Upper lobe of left lung (tissue), 4 donors: ENCODE measurements at regions not wholly inside any gene's neighbourhood (a gene's known extent, or its start where the extent isn't known, plus 50 kb on each side); places are given as distances from the start of the nearest gene placed in this dataset.

Experiments used
- CTCF ChIP-seq, 6 experiments: fragments of 450-650 bp in 4 of 6; fragments of 200-600 bp in 2 of 6; sonication (generic) in 2 of 6; IDR thresholded peaks; one replicate each; pipeline ENCODE4 v1.5.1; 2016 to 2019; ENCODE audit warnings: antibody characterized with exemption in 6 of 6
- POLR2A ChIP-seq, 4 donors: fragments of 450-650 bp; IDR thresholded peaks; one replicate each; pipeline ENCODE4 v1.5.1; 2016 to 2017; ENCODE audit warnings: antibody characterized with exemption in 4 of 4, mild to moderate bottlenecking in 2 of 4
- POLR2AphosphoS5 ChIP-seq, 2 donors: sonication (generic); formaldehyde crosslinking; IDR thresholded peaks; one replicate each; pipeline ENCODE4 v1.5.1; 2017; ENCODE audit warnings: antibody characterized with exemption in 2 of 2

DNA sequence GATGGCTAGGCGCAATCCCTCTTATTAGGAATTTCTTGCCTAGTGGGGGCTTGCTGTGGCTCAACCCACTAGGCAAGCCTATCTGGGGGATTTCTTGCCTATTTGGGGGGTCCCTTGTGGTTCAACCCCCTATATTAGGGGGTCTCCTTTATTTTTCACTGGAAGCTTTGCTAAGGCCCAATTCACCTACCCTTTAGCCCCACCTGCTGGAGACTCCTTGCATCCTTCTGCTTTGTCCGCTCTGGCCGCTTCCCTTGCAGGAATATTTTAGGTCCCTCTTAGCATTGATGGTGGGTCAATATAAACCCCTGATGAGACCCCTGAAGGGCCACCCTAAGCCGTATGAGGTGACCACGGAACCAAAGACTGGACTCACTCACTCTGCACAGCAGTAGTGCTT is 1552.1 kb downstream of the AACS start:
- TF ChIP-seq POLR2AphosphoS5 (IDR thresholded peaks at IDR 0.05) = no peak
- peak in 1 of 6 experiments; percentile 10 for TF ChIP-seq CTCF (IDR thresholded peaks at IDR 0.05)
- TF ChIP-seq POLR2A (IDR thresholded peaks at IDR 0.05) = no peak
